H1 (cell line): ENCODE measurements at regions not wholly inside any gene's neighbourhood (a gene's known extent, or its start where the extent isn't known, plus 50 kb on each side); places are given as distances from the start of the nearest gene placed in this dataset.

Experiments used
- CTCF ChIA-PET: fragments of 300-600 bp; sonication (Branson Sonifier 250); formaldehyde crosslinking; loops from one replicate; lab custom pipeline; 2021; ENCODE audit not compliant: partially characterized antibody; lab: Charles Lee
- POLR2A ChIA-PET: fragments of 300-600 bp; sonication (Branson Sonifier 250); formaldehyde crosslinking; loops from one replicate; lab custom pipeline; 2021; ENCODE audit warnings: inconsistent platforms; ENCODE audit not compliant: partially characterized antibody; lab: Charles Lee
- DNase-seq, 2 experiments: peaks; one replicate each; pipeline versions ENCODE4 v3.0.0 to v3.0.0-alpha.2; 2010 to 2022; ENCODE audit warnings: low spot score in 2 of 2, low read depth in 1 of 2, mixed read lengths in 1 of 2
- FAIRE-seq: peaks from 2 replicates; lab custom pipeline; 2011; peaks lifted over from hg19 to GRCh38; lab: Jason Lieb, UNC
- H2AFZ ChIP-seq: 2 replicates; pipeline ENCODE4 v1.8.1; 2012; ENCODE audit warnings: low read length, inconsistent platforms
- H2AK5ac ChIP-seq: 2 replicates; pipeline ENCODE4 v1.6.1; 2013; ENCODE audit warnings: low read depth, low read length
- H2BK120ac ChIP-seq: replicated peaks from 2 replicates; pipeline ENCODE3; 2013; ENCODE audit warnings: low read depth, low read length, inconsistent platforms
- H2BK12ac ChIP-seq: 2 replicates; pipeline ENCODE4 v1.6.1; 2013; ENCODE audit warnings: low read depth, low read length
- H2BK15ac ChIP-seq: 2 replicates; pipeline ENCODE4 v1.6.1; 2013; ENCODE audit warnings: low read length
- H2BK20ac ChIP-seq: 2 replicates; pipeline ENCODE4 v1.6.1; 2013; ENCODE audit warnings: low read length
- H2BK5ac ChIP-seq: 2 replicates; pipeline ENCODE4 v1.6.1; 2013; ENCODE audit warnings: low read depth, low read length
- H3K14ac ChIP-seq: 2 replicates; pipeline ENCODE4 v1.6.1; 2013; ENCODE audit warnings: inconsistent platforms; ENCODE audit not compliant: insufficient read length
- H3K18ac ChIP-seq: 2 replicates; pipeline ENCODE4 v1.6.1; 2013; ENCODE audit warnings: low read length; ENCODE audit errors: extremely low read depth
- H3K23ac ChIP-seq: 2 replicates; pipeline ENCODE4 v1.6.1; 2013; ENCODE audit warnings: inconsistent platforms; ENCODE audit not compliant: insufficient read length
- H3K23me2 ChIP-seq: 2 replicates; pipeline ENCODE4 v1.6.1; 2013; ENCODE audit warnings: low read depth, low read length
- H3K27ac ChIP-seq: 2 replicates; pipeline ENCODE4 v1.6.1; 2011; ENCODE audit warnings: low read depth, low read length, inconsistent platforms
- H3K27me3 ChIP-seq, 4 experiments: replicated peaks in 1 of 4; 1 replicate in 1 of 4; 2 replicates in 3 of 4; pipeline versions ENCODE4 v1.6.1 to v1.8.1; 2011 to 2013; ENCODE audit warnings: low read length in 3 of 4, mild to moderate bottlenecking in 3 of 4, inconsistent platforms in 2 of 4, mixed read lengths in 2 of 4, moderate library complexity in 1 of 4; ENCODE audit not compliant: control insufficient read depth in 3 of 4, insufficient read depth in 3 of 4; ENCODE audit errors: extremely low read depth in 1 of 4
- H3K36me3 ChIP-seq, 4 experiments: 2 replicates each; pipeline versions ENCODE4 v1.6.1 to v1.8.1; 2011 to 2013; ENCODE audit warnings: mild to moderate bottlenecking in 4 of 4, low read length in 3 of 4, moderate library complexity in 2 of 4, control low read depth in 1 of 4, inconsistent platforms in 1 of 4; ENCODE audit not compliant: insufficient read depth in 4 of 4, control insufficient read depth in 2 of 4
- H3K4ac ChIP-seq: replicated peaks from 2 replicates; pipeline ENCODE3; 2013; ENCODE audit warnings: low read length, low read depth, mixed read lengths, inconsistent platforms; ENCODE audit not compliant: insufficient read length
- H3K4me1 ChIP-seq, 4 experiments: replicated peaks in 1 of 4; 1 replicate in 1 of 4; 2 replicates in 3 of 4; pipeline versions ENCODE4 v1.6.1 to v1.8.1; 2011 to 2013; ENCODE audit warnings: low read length in 3 of 4, inconsistent platforms in 2 of 4, mixed read lengths in 1 of 4; ENCODE audit not compliant: insufficient read depth in 4 of 4, control insufficient read depth in 3 of 4
- H3K4me2 ChIP-seq, 2 experiments: 2 replicates each; pipeline versions ENCODE4 v1.6.1 to v1.8.1; 2011 to 2013; ENCODE audit warnings: low read depth in 2 of 2, low read length in 2 of 2, control low read depth in 1 of 2, inconsistent platforms in 1 of 2, mild to moderate bottlenecking in 1 of 2; ENCODE audit not compliant: insufficient read depth in 1 of 2
- H3K4me3 ChIP-seq, 4 experiments: fragments of 200-600, 300-600 bp in 1 of 4; sonication (generic), shearing (Covaris generic), sonication (Bioruptor Twin) in 1 of 4; 2 replicates each; pipeline versions ENCODE4 v1.5.1 to v1.8.1; 2011 to 2016; ENCODE audit warnings: low read length in 4 of 4, low read depth in 3 of 4, control low read depth in 2 of 4, inconsistent platforms in 2 of 4, mild to moderate bottlenecking in 2 of 4, mixed read lengths in 1 of 4, moderate library complexity in 1 of 4; ENCODE audit not compliant: insufficient read depth in 2 of 4; ENCODE audit errors: extremely low read depth in 1 of 4
- H3K56ac ChIP-seq: replicated peaks from 2 replicates; pipeline ENCODE3; 2013; ENCODE audit warnings: low read depth, mild to moderate bottlenecking, mixed read lengths, low read length, inconsistent platforms; ENCODE audit not compliant: insufficient read length
- H3K79me1 ChIP-seq: 2 replicates; pipeline ENCODE4 v1.6.1; 2013; ENCODE audit warnings: low read depth, low read length, control low read depth
- H3K79me2 ChIP-seq, 2 experiments: 2 replicates each; pipeline versions ENCODE4 v1.6.1 to v1.8.1; 2012 to 2013; ENCODE audit warnings: low read length in 2 of 2, mild to moderate bottlenecking in 2 of 2, inconsistent platforms in 1 of 2; ENCODE audit not compliant: insufficient read depth in 2 of 2, control insufficient read depth in 1 of 2
- H3K9ac ChIP-seq, 4 experiments: replicated peaks in 1 of 4; 1 replicate in 1 of 4; 2 replicates in 3 of 4; pipeline versions ENCODE4 v1.6.1 to v1.8.1; 2011 to 2013; ENCODE audit warnings: low read depth in 3 of 4, low read length in 3 of 4, control low read depth in 2 of 4, mild to moderate bottlenecking in 2 of 4, moderate library complexity in 2 of 4, inconsistent platforms in 1 of 4; ENCODE audit errors: extremely low read depth in 1 of 4
- H3K9me3 ChIP-seq, 2 experiments: 2 replicates each; pipeline versions ENCODE4 v1.6.1 to v1.8.1; 2012 to 2013; ENCODE audit warnings: mild to moderate bottlenecking in 2 of 2, moderate library complexity in 2 of 2, control low read depth in 1 of 2, inconsistent platforms in 1 of 2, low read depth in 1 of 2, low read length in 1 of 2, mixed read lengths in 1 of 2; ENCODE audit not compliant: insufficient read depth in 2 of 2
- H4K20me1 ChIP-seq, 2 experiments: replicated peaks in 1 of 2; 2 replicates each; pipeline versions ENCODE3 to v1.8.1; 2011 to 2013; ENCODE audit warnings: inconsistent platforms in 2 of 2, low read length in 2 of 2, mild to moderate bottlenecking in 1 of 2; ENCODE audit not compliant: insufficient read depth in 2 of 2, control insufficient read depth in 1 of 2
- H4K5ac ChIP-seq: 2 replicates; pipeline ENCODE4 v1.6.1; 2013; ENCODE audit warnings: low read length, low read depth, mixed read lengths, inconsistent platforms; ENCODE audit not compliant: insufficient read length
- H4K8ac ChIP-seq: 2 replicates; pipeline ENCODE4 v1.8.0; 2013; ENCODE audit warnings: mild to moderate bottlenecking, moderate library complexity, low read length, inconsistent platforms; ENCODE audit not compliant: insufficient read depth; ENCODE audit errors: extremely low read depth
- H4K91ac ChIP-seq: replicated peaks from 2 replicates; pipeline ENCODE3; 2013; ENCODE audit warnings: low read length, mixed read lengths, inconsistent platforms; ENCODE audit not compliant: insufficient read length
- EZH2 ChIP-seq: fragments of 200-600 bp; sonication (generic); IDR thresholded peaks from 2 replicates; pipeline ENCODE4 v1.7.1; 2012; ENCODE audit warnings: low read depth, mild to moderate bottlenecking, moderate library complexity, low read length, inconsistent platforms; ENCODE audit not compliant: severe bottlenecking

GRCh38 chrX:7330556-7330955 lies 182.6 kb upstream of the PUDP start:
- Histone ChIP-seq H3K9ac (no peak overlapping the region), H3K36me3 (no peaks in the 10 kb centered on the region), H2AK5ac (no peak overlapping the region), H3K56ac (no peak overlapping the region), H2BK120ac (no peak overlapping the region), H3K27ac (no peak overlapping the region), H3K27me3 (no peaks in the 10 kb centered on the region), H2BK5ac (no peak overlapping the region), H3K9me3 (no peaks in the 10 kb centered on the region), H4K5ac (no peak overlapping the region), H2BK12ac (no peak overlapping the region), H3K4me3 (no peak overlapping the region), H3K79me2 (no peaks in the 10 kb centered on the region), H4K91ac (no peak overlapping the region), H4K20me1 (no peaks in the 10 kb centered on the region), H3K4me2 (no peak overlapping the region), H3K4me1 (no peaks in the 10 kb centered on the region), H2AFZ (no peak overlapping the region), H3K18ac (no peak overlapping the region), H2BK20ac (no peak overlapping the region), H2BK15ac (no peak overlapping the region), H4K8ac (no peak overlapping the region), H3K23me2 (no peaks in the 10 kb centered on the region), H3K79me1 (no peaks in the 10 kb centered on the region), H3K23ac (no peak overlapping the region), H3K14ac (no peak overlapping the region), H3K4ac (no peak overlapping the region)
- CTCF ChIA-PET, result interaction anchor here (1.0 kb wide), 1 partner anchor 12 kb away, joined by 3 read pairs; no protein-coding TSS in a partner anchor
- no peak for TF ChIP-seq EZH2
- DNase-seq (no peak), FAIRE-seq (no peak)
- POLR2A ChIA-PET, result no interaction called here
